ENCODE measurements at regions not wholly inside any gene's neighbourhood (a gene's known extent, or its start where the extent isn't known, plus 50 kb on each side); places are given as distances from the start of the nearest gene placed in this dataset.
"Not testable (repeated sequence)": the region's sequence is repeated elsewhere in the genome, so short reads cannot be mapped to it uniquely, and the experiment has no call there.

DNA sequence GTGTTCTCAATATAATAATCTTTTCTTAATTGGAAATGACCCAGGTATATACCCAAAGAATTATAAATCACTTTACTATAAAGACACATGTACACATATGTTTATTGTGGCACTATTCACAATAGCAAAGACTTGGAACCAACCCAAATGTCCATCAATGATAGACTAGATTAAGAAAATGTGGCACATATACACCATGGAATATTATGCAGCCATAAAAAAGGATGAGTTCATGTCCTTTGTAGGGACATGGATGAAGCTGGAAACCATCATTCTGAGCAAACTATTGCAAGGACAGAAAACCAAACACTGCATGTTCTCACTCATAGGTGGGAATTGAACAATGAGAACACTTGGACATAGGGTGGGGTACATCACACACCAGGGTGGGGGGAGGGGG lies 56.8 kb downstream of the SCGB2B2 start:
- not testable (repeated sequence) for H3K36me3 ChIP-seq; DNase-seq (ENCODE audit: low spot score); H3K4me1 ChIP-seq; H3K27ac ChIP-seq; H3K9me3 ChIP-seq; H3K4me3 ChIP-seq; H3K27me3 ChIP-seq

DNA sequence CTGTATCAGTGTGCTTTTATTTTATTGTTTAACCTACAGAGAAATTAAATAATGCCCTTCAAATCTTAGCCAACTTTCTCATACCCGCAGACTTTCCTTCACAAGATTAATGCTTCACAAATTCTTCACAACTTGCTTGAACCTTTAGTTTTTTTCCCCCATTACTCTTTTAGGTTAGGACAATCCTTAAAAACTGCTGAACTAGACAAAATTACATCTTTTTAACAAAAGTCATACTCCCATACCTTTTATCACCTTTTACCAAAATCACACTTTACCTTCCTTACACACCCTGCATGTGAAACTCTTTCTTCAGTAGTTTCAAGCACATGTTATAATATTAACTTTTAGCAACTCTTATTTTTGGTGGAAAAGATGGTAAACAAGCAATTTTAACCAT lies 58.5 kb downstream of the SCGB2B2 start:
- no peak for DNase-seq (ENCODE audit: low spot score)
- TF ChIP-seq, protein P1, sequence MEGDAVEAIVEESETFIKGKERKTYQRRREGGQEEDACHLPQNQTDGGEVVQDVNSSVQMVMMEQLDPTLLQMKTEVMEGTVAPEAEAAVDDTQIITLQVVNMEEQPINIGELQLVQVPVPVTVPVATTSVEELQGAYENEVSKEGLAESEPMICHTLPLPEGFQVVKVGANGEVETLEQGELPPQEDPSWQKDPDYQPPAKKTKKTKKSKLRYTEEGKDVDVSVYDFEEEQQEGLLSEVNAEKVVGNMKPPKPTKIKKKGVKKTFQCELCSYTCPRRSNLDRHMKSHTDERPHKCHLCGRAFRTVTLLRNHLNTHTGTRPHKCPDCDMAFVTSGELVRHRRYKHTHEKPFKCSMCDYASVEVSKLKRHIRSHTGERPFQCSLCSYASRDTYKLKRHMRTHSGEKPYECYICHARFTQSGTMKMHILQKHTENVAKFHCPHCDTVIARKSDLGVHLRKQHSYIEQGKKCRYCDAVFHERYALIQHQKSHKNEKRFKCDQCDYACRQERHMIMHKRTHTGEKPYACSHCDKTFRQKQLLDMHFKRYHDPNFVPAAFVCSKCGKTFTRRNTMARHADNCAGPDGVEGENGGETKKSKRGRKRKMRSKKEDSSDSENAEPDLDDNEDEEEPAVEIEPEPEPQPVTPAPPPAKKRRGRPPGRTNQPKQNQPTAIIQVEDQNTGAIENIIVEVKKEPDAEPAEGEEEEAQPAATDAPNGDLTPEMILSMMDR (IDR thresholded peaks at IDR 0.05), result no peak
- Histone ChIP-seq H3K27me3 (no peaks in the 10 kb centered on the region), H3K9me3 (peaks cover 0 to 19% of the 10 kb centered on the region in 2 donors), H3K36me3 (no peaks in the 10 kb centered on the region), H3K4me3 (no peak overlapping the region), H3K4me1 (no peaks in the 10 kb centered on the region), H3K27ac (no peak overlapping the region)

DNA sequence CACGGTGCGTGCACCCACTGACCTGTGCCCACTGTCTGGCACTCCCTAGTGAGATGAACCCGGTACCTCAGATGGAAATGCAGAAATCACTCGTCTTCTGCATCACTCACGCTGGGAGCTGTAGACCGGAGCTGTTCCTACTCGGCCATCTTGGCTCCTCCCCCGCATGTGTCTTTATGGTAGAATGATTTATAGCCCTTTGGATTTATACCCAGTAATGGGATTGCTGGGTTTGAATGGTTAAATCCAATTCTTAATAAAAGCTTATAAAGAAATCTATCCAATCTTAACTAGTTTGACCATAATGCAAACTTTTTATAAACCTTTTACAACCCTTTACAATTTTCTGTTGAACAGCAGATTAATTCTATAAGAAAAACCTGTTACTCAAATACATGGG lies 59.0 kb downstream of the SCGB2B2 start:
- not testable (repeated sequence) for H3K27me3 ChIP-seq; H3K4me1 ChIP-seq; H3K4me3 ChIP-seq; H3K27ac ChIP-seq; DNase-seq (ENCODE audit: low spot score); H3K36me3 ChIP-seq
- H3K9me3 ChIP-seq, result peaks cover 0 to 23% of the 10 kb centered on the region in 2 donors

DNA sequence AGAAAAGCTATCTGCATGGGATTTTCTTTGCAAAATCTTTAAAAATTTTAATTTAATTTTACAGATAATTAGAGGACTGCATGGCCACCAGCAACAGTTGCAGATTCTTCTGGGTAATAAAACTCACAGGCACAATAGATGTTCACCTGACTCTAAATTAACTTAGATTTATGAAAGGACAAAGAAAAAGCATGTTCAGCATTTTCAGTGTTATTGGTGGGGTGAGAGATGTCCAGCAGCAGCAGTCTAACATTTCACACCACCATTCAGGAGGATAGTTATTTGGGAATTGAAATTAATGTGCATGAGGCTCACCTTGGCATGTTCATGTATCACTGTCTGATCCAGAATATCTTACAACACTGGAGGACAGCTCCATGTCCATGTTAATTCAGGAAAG lies 74.0 kb downstream of the SCGB2B2 start:
- Histone ChIP-seq H3K4me1 (peaks cover 0 to 4% of the 10 kb centered on the region in 2 donors), H3K27me3 (no peaks in the 10 kb centered on the region), H3K9me3 (peaks cover 0 to 14% of the 10 kb centered on the region in 2 donors), H3K27ac (no peak overlapping the region), H3K36me3 (no peaks in the 10 kb centered on the region), H3K4me3 (no peak overlapping the region)
- TF ChIP-seq, protein P1 (IDR thresholded peaks at IDR 0.05), result no peak
- DNase-seq (ENCODE audit: low spot score), result no peak

DNA sequence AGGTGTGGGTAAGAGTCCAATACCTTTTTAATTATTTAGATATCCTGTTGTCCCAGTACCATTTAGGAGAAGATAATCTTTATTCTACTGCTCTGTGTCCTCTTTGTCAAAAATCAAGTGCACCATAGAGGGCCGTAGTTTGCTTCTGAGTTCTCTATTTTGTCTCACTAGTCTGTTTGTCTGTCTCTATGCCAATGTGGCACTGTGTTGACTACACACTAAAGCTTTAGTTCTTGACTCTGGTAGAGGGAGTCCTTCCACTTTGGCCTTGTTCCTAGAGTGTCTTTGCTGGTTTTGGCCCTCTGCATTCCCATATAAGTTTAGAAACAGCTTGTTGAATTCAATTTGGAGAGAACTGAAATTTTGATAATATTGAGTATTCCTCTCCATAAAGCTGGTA lies 75.9 kb downstream of the SCGB2B2 start:
- TF ChIP-seq, protein P1 (IDR thresholded peaks at IDR 0.05), result no peak
- no peaks in the 10 kb centered on the region for H3K27me3 ChIP-seq
- peaks cover 0 to 14% of the 10 kb centered on the region in 2 donors for H3K9me3 ChIP-seq
- no peak overlapping the region for H3K4me3 ChIP-seq
- H3K36me3 ChIP-seq, result no peaks in the 10 kb centered on the region
- peaks cover 0 to 6% of the 10 kb centered on the region in 2 donors for H3K4me1 ChIP-seq
- H3K27ac ChIP-seq, result no peak overlapping the region
- DNase-seq (ENCODE audit: low spot score), result no peak

DNA sequence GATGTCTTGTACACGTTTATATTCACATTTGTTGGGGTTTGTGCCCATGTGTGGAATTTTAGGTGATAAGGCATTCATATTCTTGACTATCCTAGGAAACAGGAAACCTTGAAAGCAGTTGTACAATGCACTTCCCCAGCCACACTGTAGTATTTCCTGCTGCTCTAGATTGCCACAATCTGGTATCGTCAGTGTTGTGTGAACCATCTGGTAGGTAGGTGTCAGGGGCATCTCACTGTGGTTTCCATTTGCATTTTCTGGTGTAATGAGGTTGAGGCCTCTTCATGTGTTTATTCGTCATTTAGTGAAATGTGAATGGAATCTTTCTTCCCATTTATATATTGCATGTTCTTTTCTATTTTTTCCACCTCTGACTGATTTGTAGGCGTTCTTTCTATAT lies 76.6 kb downstream of the SCGB2B2 start:
- H3K27ac ChIP-seq, result no peak overlapping the region
- no peaks in the 10 kb centered on the region for H3K27me3 ChIP-seq
- peaks cover 0 to 14% of the 10 kb centered on the region in 2 donors for H3K9me3 ChIP-seq
- H3K36me3 ChIP-seq, result no peaks in the 10 kb centered on the region
- H3K4me3 ChIP-seq, result no peak overlapping the region
- no peak for DNase-seq (ENCODE audit: low spot score)
- TF ChIP-seq, protein P1 (IDR thresholded peaks at IDR 0.05), result no peak
- H3K4me1 ChIP-seq, result peaks cover 0 to 9% of the 10 kb centered on the region in 2 donors

Data from right atrium auricular region (tissue), 2 donors.